ENCODE measurements at regions not wholly inside any gene's neighbourhood (a gene's known extent, or its start where the extent isn't known, plus 50 kb on each side); places are given as distances from the start of the nearest gene placed in this dataset.

- TF ChIP-seq CTCF (IDR thresholded peaks at IDR 0.05 in 8 of 11, conservative IDR thresholded peaks at IDR 0.05 in 3 of 11), result no peak
- TF ChIP-seq POLR2AphosphoS5 (IDR thresholded peaks at IDR 0.05), result no peak
- no peak for TF ChIP-seq POLR2A (IDR thresholded peaks at IDR 0.05)
Measured at GRCh38 chr15:38796589-38796988, 232.0 kb upstream of the RASGRP1 start.

All from spleen (tissue), 7 donors.